BLaER1 (cell line): ENCODE measurements at regions not wholly inside any gene's neighbourhood (a gene's known extent, or its start where the extent isn't known, plus 50 kb on each side); places are given as distances from the start of the nearest gene placed in this dataset.

Source experiments
- H3K27ac ChIP-seq: shearing (Covaris generic); formaldehyde crosslinking; 2 replicates; pipeline ENCODE4 v1.8.1; 2022
- H3K27me3 ChIP-seq: shearing (Covaris generic); formaldehyde crosslinking; 2 replicates; pipeline ENCODE4 v1.8.1; 2022
- H3K36me3 ChIP-seq: shearing (Covaris generic); formaldehyde crosslinking; 2 replicates; pipeline ENCODE4 v1.8.1; 2022
- H3K4me1 ChIP-seq: shearing (Covaris generic); formaldehyde crosslinking; 2 replicates; pipeline ENCODE4 v1.8.1; 2022
- H3K4me2 ChIP-seq: shearing (Covaris generic); formaldehyde crosslinking; 2 replicates; pipeline ENCODE4 v1.8.1; 2022
- H3K4me3 ChIP-seq: shearing (Covaris generic); formaldehyde crosslinking; 2 replicates; pipeline ENCODE4 v1.8.1; 2022
- H3K9ac ChIP-seq: shearing (Covaris generic); formaldehyde crosslinking; 2 replicates; pipeline ENCODE4 v1.8.1; 2022
- H3K9me3 ChIP-seq: shearing (Covaris generic); formaldehyde crosslinking; 2 replicates; pipeline ENCODE4 v1.8.1; 2022
- H4K20me1 ChIP-seq: shearing (Covaris generic); formaldehyde crosslinking; 2 replicates; pipeline ENCODE4 v1.8.1; 2022
- Cebpa-rat ChIP-seq: shearing (Covaris generic); IDR thresholded peaks from 2 replicates; pipeline ENCODE4 v1.8.1; 2022

DNA sequence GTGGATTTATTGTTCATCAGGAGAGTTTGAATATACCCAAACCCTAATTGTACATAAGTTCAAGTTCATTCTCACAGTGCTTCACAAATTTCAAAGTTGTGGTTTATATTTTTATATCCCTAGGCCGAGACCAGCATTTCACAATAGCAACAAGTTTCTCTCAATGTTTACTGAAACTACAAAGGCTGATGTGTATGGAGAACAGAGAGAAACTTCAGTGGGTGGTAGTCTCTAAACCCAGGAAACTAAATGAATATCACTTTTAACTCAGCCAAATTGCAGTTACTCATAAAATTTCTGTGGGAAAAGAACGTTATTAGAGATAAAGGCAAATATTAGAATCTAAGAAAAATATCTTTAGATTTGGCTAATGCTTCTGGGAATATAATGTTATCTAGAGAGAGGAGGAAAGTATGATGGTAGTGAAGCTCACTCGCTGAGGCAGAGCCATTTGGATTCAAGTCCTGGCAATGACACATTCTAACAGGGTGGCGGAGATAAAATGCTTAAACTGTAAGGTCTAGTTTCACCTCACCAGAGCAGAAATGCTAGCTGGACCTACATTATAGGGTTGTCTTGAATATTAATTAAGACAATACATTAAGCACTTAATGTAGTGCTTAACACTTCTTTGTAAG is 514.8 kb downstream of the EPHA3 start:
- no peak for TF ChIP-seq Cebpa-rat
- H4K20me1 ChIP-seq = no peaks in the 10 kb centered on the region
- H3K4me3 ChIP-seq = no peak overlapping the region
- no peaks in the 10 kb centered on the region for H3K27me3 ChIP-seq
- no peak overlapping the region for H3K4me2 ChIP-seq
- H3K27ac ChIP-seq = no peak overlapping the region
- H3K4me1 ChIP-seq = no peaks in the 10 kb centered on the region
- H3K9ac ChIP-seq = no peak overlapping the region
- H3K36me3 ChIP-seq = no peaks in the 10 kb centered on the region
- no peaks in the 10 kb centered on the region for H3K9me3 ChIP-seq

GRCh38 chr3:89624494-89624893 is 517.1 kb downstream of the EPHA3 start:
- Histone ChIP-seq H4K20me1 (no peaks in the 10 kb centered on the region), H3K9me3 (no peaks in the 10 kb centered on the region), H3K27ac (no peak overlapping the region), H3K27me3 (no peaks in the 10 kb centered on the region), H3K4me3 (no peak overlapping the region), H3K4me1 (no peaks in the 10 kb centered on the region), H3K4me2 (no peak overlapping the region), H3K9ac (no peak overlapping the region), H3K36me3 (no peaks in the 10 kb centered on the region)
- no peak for TF ChIP-seq Cebpa-rat

DNA sequence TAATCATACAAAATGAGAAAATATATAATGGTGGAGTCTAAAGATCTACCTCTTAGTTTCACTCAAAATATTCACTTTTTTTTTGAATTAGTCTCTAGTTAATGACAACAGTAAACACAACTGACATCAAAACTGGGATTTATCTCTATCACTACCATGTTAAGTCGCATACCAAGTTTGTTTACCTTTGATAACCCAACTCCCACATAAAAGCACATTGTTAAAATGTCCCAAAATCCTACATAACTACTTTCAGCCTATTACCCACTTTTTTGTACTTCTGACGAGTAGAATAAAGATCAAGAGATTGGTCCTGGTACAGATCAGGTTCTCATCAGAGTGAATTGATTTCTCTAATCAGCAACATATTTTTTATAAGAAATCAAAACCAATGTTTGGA is 518.5 kb downstream of the EPHA3 start:
- Histone ChIP-seq H3K4me2 (no peak overlapping the region), H3K9ac (no peak overlapping the region), H3K27me3 (no peaks in the 10 kb centered on the region), H3K36me3 (no peaks in the 10 kb centered on the region), H3K4me1 (no peaks in the 10 kb centered on the region), H4K20me1 (no peaks in the 10 kb centered on the region), H3K27ac (no peak overlapping the region), H3K4me3 (no peak overlapping the region), H3K9me3 (no peaks in the 10 kb centered on the region)
- TF ChIP-seq Cebpa-rat = no peak

DNA sequence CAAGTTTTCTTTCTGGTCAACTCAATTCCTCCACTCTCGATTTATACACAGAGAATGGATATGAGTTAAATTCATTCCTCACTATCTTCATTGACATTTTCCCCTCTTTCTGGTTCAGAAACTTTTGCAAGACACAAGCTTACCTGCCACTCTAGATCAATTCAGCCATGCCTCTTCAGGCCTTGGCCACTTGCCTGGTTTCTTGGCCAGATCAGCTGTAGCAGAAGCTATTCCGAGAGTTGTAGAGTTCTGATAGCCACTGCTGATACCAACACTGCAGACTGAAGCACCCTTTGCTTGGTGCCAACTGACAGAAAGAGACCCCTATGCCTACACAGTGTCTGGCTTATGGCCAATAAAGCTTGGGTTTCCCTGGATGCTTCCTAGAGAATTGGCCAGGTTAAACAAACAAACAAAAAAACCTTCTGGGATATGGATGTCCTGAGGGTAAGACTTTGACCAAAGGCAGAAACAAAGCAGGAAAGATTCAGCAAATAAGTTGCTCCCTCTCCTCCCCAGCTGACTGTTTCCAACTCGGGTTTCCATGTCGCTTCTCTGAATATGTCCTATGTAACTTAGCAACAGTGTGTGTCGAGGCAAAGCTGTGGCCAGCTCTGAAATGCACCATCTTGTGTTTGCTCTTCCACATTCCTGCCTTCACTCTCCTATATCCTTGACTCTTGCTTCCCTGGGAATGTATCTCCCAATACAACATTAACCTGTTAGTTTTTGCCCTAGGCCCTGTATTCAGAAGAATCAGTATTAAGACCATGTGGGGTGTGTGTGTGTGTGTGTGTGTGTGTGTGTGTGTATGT is 521.6 kb downstream of the EPHA3 start:
- H4K20me1 ChIP-seq = no peaks in the 10 kb centered on the region
- no peaks in the 10 kb centered on the region for H3K9me3 ChIP-seq
- no peak for TF ChIP-seq Cebpa-rat
- no peak overlapping the region for H3K4me3 ChIP-seq
- no peak overlapping the region for H3K9ac ChIP-seq
- no peaks in the 10 kb centered on the region for H3K4me1 ChIP-seq
- no peak overlapping the region for H3K27ac ChIP-seq
- H3K36me3 ChIP-seq = no peaks in the 10 kb centered on the region
- no peaks in the 10 kb centered on the region for H3K27me3 ChIP-seq
- H3K4me2 ChIP-seq = no peak overlapping the region

- Histone ChIP-seq H3K27me3 (no peaks in the 10 kb centered on the region), H3K9ac (no peak overlapping the region), H3K4me2 (no peak overlapping the region), H3K27ac (no peak overlapping the region), H3K4me3 (no peak overlapping the region), H3K36me3 (no peaks in the 10 kb centered on the region), H3K9me3 (no peaks in the 10 kb centered on the region), H3K4me1 (no peaks in the 10 kb centered on the region), H4K20me1 (no peaks in the 10 kb centered on the region)
- no peak for TF ChIP-seq Cebpa-rat
Measured at GRCh38 chr3:89635137-89635536, 527.7 kb downstream of the EPHA3 start.

GRCh38 chr3:89644716-89645115 is 537.3 kb downstream of the EPHA3 start:
- H3K4me1 ChIP-seq = no peaks in the 10 kb centered on the region
- no peak for TF ChIP-seq Cebpa-rat

DNA sequence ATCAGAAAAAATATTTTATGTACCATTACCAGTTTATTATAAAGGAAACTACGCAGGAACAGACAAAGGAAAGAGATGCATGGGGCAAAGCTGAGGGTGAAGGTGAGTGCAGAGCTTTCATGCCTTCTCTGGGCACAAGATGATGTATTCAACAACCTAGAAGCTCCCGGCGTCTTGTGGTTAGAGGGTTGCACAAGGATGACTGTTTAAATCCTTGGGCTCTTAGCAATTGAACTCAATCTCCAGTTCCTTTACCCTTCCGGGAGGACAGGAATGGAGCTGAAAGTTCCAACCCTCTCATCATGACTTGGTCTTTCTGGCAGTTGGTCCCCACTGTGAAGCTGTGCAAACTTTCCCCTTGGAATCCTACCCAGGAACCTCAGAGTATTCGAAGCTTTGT is 542.0 kb downstream of the EPHA3 start:
- Histone ChIP-seq H3K9me3 (no peaks in the 10 kb centered on the region), H3K4me1 (no peaks in the 10 kb centered on the region), H3K4me3 (no peak overlapping the region), H3K9ac (no peak overlapping the region), H3K27me3 (no peaks in the 10 kb centered on the region), H3K36me3 (no peaks in the 10 kb centered on the region), H3K4me2 (no peak overlapping the region), H4K20me1 (no peaks in the 10 kb centered on the region), H3K27ac (no peak overlapping the region)
- no peak for TF ChIP-seq Cebpa-rat

More at GRCh38 chr3:89644716-89645115, 537.3 kb downstream of the EPHA3 start:
- Histone ChIP-seq H3K27ac (no peak overlapping the region), H3K9me3 (no peaks in the 10 kb centered on the region), H3K4me2 (no peak overlapping the region), H3K27me3 (no peaks in the 10 kb centered on the region), H4K20me1 (no peaks in the 10 kb centered on the region), H3K9ac (no peak overlapping the region), H3K36me3 (no peaks in the 10 kb centered on the region), H3K4me3 (no peak overlapping the region)

DNA sequence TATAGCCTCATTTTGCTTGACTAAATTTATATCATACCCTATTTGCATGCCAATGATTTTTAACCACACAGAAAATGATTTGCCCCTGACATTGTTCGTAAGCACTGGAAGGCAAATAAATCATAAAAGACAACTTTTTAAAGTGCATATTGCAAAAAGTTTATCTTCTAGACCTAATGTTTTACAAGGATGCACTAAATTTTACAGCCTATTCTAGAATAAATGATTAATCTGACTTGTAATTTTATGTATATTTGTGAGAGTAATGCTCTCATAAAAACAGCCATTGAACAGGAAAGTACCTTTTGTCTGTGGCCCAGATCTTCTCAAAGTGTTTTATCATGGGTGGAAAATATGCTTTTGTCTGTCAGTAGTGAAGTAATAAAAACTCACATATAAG is 546.6 kb downstream of the EPHA3 start:
- Histone ChIP-seq H3K9me3 (peaks cover 15% of the 10 kb centered on the region), H3K9ac (no peak overlapping the region), H3K4me2 (no peak overlapping the region), H3K4me1 (no peaks in the 10 kb centered on the region), H3K27ac (no peak overlapping the region), H3K27me3 (no peaks in the 10 kb centered on the region), H3K36me3 (no peaks in the 10 kb centered on the region), H3K4me3 (no peak overlapping the region), H4K20me1 (no peaks in the 10 kb centered on the region)
- no peak for TF ChIP-seq Cebpa-rat

DNA sequence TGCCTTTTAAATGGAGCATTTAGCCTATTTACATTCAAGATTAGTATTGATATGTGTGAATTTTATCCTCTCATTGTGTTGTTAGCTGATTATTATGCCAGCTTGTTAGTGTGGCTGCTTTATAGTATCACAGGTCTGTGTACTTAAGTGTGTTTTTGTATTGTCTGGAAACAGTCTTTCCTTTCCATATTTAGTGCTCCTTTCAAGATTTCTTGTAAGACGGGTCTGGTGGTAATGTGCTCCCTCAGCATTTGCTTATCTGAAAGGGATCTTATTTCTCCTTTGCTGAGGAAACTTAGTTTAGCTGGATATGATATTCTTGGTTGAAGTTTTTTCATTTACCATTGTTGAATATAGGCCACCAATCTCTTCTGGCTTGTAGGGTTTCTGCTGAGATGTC is 549.0 kb downstream of the EPHA3 start:
- Histone ChIP-seq H3K9ac (no peak overlapping the region), H3K4me2 (no peak overlapping the region)
- no peak for TF ChIP-seq Cebpa-rat

GRCh38 chr3:89679686-89680085 is 572.3 kb downstream of the EPHA3 start:
- no peaks in the 10 kb centered on the region for H3K36me3 ChIP-seq
- no peak overlapping the region for H3K4me3 ChIP-seq
- no peak overlapping the region for H3K4me2 ChIP-seq
- no peaks in the 10 kb centered on the region for H3K9me3 ChIP-seq
- H3K27me3 ChIP-seq = no peaks in the 10 kb centered on the region
- no peaks in the 10 kb centered on the region for H3K4me1 ChIP-seq
- H3K9ac ChIP-seq = no peak overlapping the region
- H4K20me1 ChIP-seq = no peaks in the 10 kb centered on the region
- no peak overlapping the region for H3K27ac ChIP-seq
- TF ChIP-seq Cebpa-rat = no peak

More for the DNA sequence above, 549.0 kb downstream of the EPHA3 start:
- no peaks in the 10 kb centered on the region for H4K20me1 ChIP-seq
- no peaks in the 10 kb centered on the region for H3K4me1 ChIP-seq
- no peaks in the 10 kb centered on the region for H3K36me3 ChIP-seq
- no peak overlapping the region for H3K27ac ChIP-seq
- H3K27me3 ChIP-seq = no peaks in the 10 kb centered on the region
- peaks cover 15% of the 10 kb centered on the region for H3K9me3 ChIP-seq
- H3K4me3 ChIP-seq = no peak overlapping the region
